ENCODE measurements at regions not wholly inside any gene's neighbourhood (a gene's known extent, or its start where the extent isn't known, plus 50 kb on each side); places are given as distances from the start of the nearest gene placed in this dataset.

- TF ChIP-seq CTCF (IDR thresholded peaks at IDR 0.05 in 2 of 3, conservative IDR thresholded peaks at IDR 0.05 in 1 of 3; ENCODE audit: borderline replicate concordance in 1 of 3, insufficient read depth in 1 of 3, low read depth in 2 of 3, low read length in 2 of 3), result no peak
- no peak for TF ChIP-seq EZH2phosphoT487 (IDR thresholded peaks at IDR 0.05; ENCODE audit: borderline replicate concordance)
- TF ChIP-seq RAD21 (IDR thresholded peaks at IDR 0.05; ENCODE audit: low read depth), result no peak
- no peak for TF ChIP-seq REST (IDR thresholded peaks at IDR 0.05; ENCODE audit: low read depth)
- no peak for TF ChIP-seq YY1 (IDR thresholded peaks at IDR 0.05; ENCODE audit: extremely low read depth, insufficient replicate concordance, low read depth, low read length)
- TF ChIP-seq EGR1 (IDR thresholded peaks at IDR 0.05; ENCODE audit: low read depth), result no peak
- TF ChIP-seq ZBTB33 (IDR thresholded peaks at IDR 0.05; ENCODE audit: extremely low read depth, insufficient replicate concordance, low read length), result no peak
- TF ChIP-seq POLR2AphosphoS5 (IDR thresholded peaks at IDR 0.05; ENCODE audit: low read depth, low read length), result no peak
- no peak for TF ChIP-seq ATF3 (IDR thresholded peaks at IDR 0.05)
- TF ChIP-seq SIN3A (IDR thresholded peaks at IDR 0.05; ENCODE audit: low read depth), result no peak
- TF ChIP-seq EZH2 (IDR thresholded peaks at IDR 0.05), result no peak
- TF ChIP-seq MAX (IDR thresholded peaks at IDR 0.05), result no peak
Observed at GRCh38 chr14:56494167-56494566, 85.4 kb upstream of the TMEM260 start.

Measured in HCT116 (cell line).